ENCODE measurements at regions not wholly inside any gene's neighbourhood (a gene's known extent, or its start where the extent isn't known, plus 50 kb on each side); places are given as distances from the start of the nearest gene placed in this dataset.

- no peak overlapping the region for H3K4me3 ChIP-seq (ENCODE audit: low read depth, low read length)
- no peak for DNase-seq (ENCODE audit: low read depth)
- no peak for TF ChIP-seq CTCF (IDR thresholded peaks at IDR 0.05; ENCODE audit: insufficient read depth, low read length)
These were observed 185.7 kb upstream of the IRX6 start for GRCh38 chr16:55138298-55138697.

GRCh38 chr16:55142405-55142804 is 181.6 kb upstream of the IRX6 start:
- TF ChIP-seq CTCF (IDR thresholded peaks at IDR 0.05; ENCODE audit: insufficient read depth, low read length), result no peak
- no peak for DNase-seq (ENCODE audit: low read depth)
- no peak overlapping the region for H3K4me3 ChIP-seq (ENCODE audit: low read depth, low read length)

GRCh38 chr16:55144651-55145050 is 179.4 kb upstream of the IRX6 start:
- no peak for TF ChIP-seq CTCF (IDR thresholded peaks at IDR 0.05; ENCODE audit: insufficient read depth, low read length)
- no peak for DNase-seq (ENCODE audit: low read depth)

GRCh38 chr16:55145771-55146603 is 178.0 kb upstream of the IRX6 start:
- no peak for TF ChIP-seq CTCF (IDR thresholded peaks at IDR 0.05; ENCODE audit: insufficient read depth, low read length)
- no peak for DNase-seq (ENCODE audit: low read depth)
- H3K4me3 ChIP-seq (ENCODE audit: low read depth, low read length), result no peak overlapping the region

More at GRCh38 chr16:55144651-55145050, 179.4 kb upstream of the IRX6 start:
- H3K4me3 ChIP-seq (ENCODE audit: low read depth, low read length), result no peak overlapping the region

GRCh38 chr16:55146966-55147365 is 177.0 kb upstream of the IRX6 start:
- TF ChIP-seq CTCF (IDR thresholded peaks at IDR 0.05; ENCODE audit: insufficient read depth, low read length), result no peak
- no peak for DNase-seq (ENCODE audit: low read depth)
- H3K4me3 ChIP-seq (ENCODE audit: low read depth, low read length), result no peak overlapping the region

- no peak overlapping the region for H3K4me3 ChIP-seq (ENCODE audit: low read depth, low read length)
- DNase-seq (ENCODE audit: low read depth), result no peak
- no peak for TF ChIP-seq CTCF (IDR thresholded peaks at IDR 0.05; ENCODE audit: insufficient read depth, low read length)
These were observed 176.6 kb upstream of the IRX6 start for GRCh38 chr16:55147396-55147795.

- no peak overlapping the region for H3K4me3 ChIP-seq (ENCODE audit: low read depth, low read length)
- no peak for TF ChIP-seq CTCF (IDR thresholded peaks at IDR 0.05; ENCODE audit: insufficient read depth, low read length)
- no peak for DNase-seq (ENCODE audit: low read depth)
These were observed 174.4 kb upstream of the IRX6 start for GRCh38 chr16:55149622-55150021.

All from fibroblast of the aortic adventitia (primary cell).